Astrocyte of the spinal cord (primary cell): ENCODE measurements at regions not wholly inside any gene's neighbourhood (a gene's known extent, or its start where the extent isn't known, plus 50 kb on each side); places are given as distances from the start of the nearest gene placed in this dataset.

Experiments
- DNase-seq: peaks from one replicate; pipeline ENCODE4 v3.0.0; 2011; ENCODE audit warnings: low read depth, low spot score
- H3K4me3 ChIP-seq: 2 replicates; pipeline ENCODE4 v1.5.1; 2011; ENCODE audit warnings: low read depth, mild to moderate bottlenecking, low read length, moderate library complexity
- in situ Hi-C: cut with HindIII; loops from 2 replicates; pipeline ENCODE4 v1.10.0; 2017; ENCODE audit warnings: low sequenced_read_pairs
- TF ChIP-seq, protein P1 (sequence below): IDR thresholded peaks from 2 replicates; pipeline ENCODE4 v1.5.1; 2012; ENCODE audit warnings: low read depth, mild to moderate bottlenecking, low read length, inconsistent platforms

DNA sequence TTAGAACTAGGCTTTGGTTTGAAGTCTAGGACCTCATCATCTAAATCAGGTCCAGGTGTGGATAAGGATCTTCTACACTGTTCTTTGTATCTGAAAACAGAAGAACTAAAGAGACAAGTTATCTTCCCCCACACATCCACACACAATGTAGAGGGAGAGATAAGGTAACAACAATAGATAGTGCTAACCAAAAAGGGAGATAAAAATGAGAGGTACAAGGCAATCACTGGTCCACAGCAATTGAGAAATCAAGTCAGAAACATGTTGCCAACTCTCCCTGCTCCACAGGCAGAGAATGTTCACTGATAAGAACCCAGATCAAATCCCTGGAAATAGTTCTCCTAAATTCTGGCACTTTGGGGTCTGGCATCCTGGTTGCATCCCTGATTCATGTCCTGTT, 75.8 kb upstream of the LHX8 start:
- H3K4me3 ChIP-seq = no peak overlapping the region
- in situ Hi-C loops = no loop called here
- DNase-seq = no peak
- TF ChIP-seq, protein P1, sequence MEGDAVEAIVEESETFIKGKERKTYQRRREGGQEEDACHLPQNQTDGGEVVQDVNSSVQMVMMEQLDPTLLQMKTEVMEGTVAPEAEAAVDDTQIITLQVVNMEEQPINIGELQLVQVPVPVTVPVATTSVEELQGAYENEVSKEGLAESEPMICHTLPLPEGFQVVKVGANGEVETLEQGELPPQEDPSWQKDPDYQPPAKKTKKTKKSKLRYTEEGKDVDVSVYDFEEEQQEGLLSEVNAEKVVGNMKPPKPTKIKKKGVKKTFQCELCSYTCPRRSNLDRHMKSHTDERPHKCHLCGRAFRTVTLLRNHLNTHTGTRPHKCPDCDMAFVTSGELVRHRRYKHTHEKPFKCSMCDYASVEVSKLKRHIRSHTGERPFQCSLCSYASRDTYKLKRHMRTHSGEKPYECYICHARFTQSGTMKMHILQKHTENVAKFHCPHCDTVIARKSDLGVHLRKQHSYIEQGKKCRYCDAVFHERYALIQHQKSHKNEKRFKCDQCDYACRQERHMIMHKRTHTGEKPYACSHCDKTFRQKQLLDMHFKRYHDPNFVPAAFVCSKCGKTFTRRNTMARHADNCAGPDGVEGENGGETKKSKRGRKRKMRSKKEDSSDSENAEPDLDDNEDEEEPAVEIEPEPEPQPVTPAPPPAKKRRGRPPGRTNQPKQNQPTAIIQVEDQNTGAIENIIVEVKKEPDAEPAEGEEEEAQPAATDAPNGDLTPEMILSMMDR = no peak

DNA sequence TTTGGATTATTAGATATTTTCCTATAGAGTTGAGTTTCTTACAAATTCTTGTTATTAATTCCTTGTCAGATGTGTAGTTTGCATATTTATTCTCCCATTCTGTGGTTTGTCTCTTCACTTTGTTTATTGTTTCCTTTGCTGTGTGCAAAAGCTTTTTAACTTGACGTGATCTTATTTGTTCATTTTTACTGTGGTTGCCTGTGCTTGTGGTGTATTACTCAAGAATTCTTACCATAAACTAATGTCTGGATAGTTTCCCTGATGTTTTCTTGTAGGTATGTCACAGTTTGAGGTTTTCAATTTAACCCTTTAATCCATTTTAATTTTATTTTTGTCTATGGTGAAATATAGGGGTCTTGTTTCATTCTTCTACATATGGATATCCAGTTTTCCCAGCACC, 72.1 kb upstream of the LHX8 start:
- TF ChIP-seq, protein P1 = no peak
- DNase-seq = no peak
- in situ Hi-C loops = no loop called here
- H3K4me3 ChIP-seq = no peak overlapping the region

GRCh38 chr1:75067975-75068374, 66.2 kb upstream of the LHX8 start:
- TF ChIP-seq, protein P1 = no peak
- in situ Hi-C loops = no loop called here
- no peak for DNase-seq
- no peak overlapping the region for H3K4me3 ChIP-seq

- in situ Hi-C loops = no loop called here
- DNase-seq = no peak
- TF ChIP-seq, protein P1 = no peak
- no peak overlapping the region for H3K4me3 ChIP-seq
Observed at GRCh38 chr1:75074831-75075395, 59.3 kb upstream of the LHX8 start.

- in situ Hi-C loops = no loop called here
- TF ChIP-seq, protein P1 = no peak
- no peak overlapping the region for H3K4me3 ChIP-seq
- DNase-seq = no peak
Observed at GRCh38 chr1:75079538-75080290, 54.5 kb upstream of the LHX8 start.

DNA sequence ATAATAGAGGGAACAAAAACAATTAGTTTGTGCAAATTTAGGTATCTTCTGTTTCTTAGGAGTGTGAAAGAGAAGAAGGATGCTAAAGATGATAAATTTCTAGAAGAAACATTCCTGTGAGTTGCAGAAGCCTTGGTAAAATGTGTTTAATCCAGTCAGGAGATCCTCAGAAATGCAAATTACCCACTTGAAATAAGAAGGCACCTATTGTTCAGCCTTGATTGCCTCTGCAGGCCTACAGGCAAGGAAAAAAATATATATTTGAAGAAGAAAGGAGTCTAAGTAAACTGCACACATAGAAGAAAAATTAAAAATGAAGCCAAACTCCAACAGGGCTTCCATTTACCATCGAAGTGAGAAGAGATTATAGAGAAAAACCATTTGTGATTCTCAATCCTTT, 51.0 kb upstream of the LHX8 start:
- DNase-seq = no peak
- TF ChIP-seq, protein P1 = no peak
- no peak overlapping the region for H3K4me3 ChIP-seq
- in situ Hi-C loops = no loop called here
